Jurkat, Clone E6-1 (cell line): ENCODE measurements at regions not wholly inside any gene's neighbourhood (a gene's known extent, or its start where the extent isn't known, plus 50 kb on each side); places are given as distances from the start of the nearest gene placed in this dataset.

Experiments
- DNase-seq: peaks from one replicate; pipeline ENCODE4 v3.0.0-alpha.2; 2011; ENCODE audit warnings: low read depth, low spot score
- H3K4me3 ChIP-seq: 2 replicates; pipeline ENCODE4 v1.5.1; 2011; ENCODE audit warnings: mild to moderate bottlenecking, low read length, control low read depth, moderate library complexity

DNA sequence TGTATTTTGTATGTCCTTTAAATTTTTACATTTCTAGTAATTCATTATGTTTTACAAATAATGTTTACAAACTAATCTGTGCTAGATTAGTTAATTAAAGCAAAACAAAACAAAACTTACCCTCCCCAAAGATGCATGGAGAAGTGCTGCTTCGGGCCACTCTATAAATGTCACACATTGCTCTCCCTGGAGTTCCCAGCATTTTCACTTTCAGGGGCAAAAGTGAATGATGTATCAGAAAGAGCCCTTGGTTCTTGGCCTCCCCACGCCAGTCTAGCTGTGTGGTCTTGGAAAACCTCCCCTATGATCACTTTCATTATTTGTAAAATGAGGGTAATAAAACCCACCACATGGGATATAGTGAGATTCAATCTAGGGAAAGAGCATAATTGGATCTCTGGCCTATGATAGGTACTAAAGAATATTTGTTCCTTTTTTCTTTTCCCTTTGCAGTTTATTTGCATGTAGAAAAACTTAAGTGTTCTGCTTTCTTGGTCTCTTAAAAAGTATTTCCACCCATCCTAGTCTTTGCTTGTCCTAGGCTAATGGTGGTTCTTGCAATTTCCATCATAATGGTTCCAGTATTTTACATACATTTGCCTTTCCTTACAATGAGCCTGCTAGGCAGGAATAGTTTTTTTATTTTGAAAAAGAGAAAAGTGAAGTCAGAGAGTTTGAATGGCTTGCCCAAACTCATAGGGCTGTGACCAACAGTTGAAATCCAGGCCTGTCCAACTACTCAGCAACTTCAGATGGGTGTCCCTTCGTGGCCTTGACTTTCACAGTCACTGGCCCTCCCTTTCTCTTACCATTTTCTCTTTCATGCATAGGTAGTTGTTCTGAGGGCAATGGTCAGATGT is 184.5 kb upstream of the KLF4 start:
- H3K4me3 ChIP-seq, result no peak overlapping the region
- DNase-seq, result no peak

DNA sequence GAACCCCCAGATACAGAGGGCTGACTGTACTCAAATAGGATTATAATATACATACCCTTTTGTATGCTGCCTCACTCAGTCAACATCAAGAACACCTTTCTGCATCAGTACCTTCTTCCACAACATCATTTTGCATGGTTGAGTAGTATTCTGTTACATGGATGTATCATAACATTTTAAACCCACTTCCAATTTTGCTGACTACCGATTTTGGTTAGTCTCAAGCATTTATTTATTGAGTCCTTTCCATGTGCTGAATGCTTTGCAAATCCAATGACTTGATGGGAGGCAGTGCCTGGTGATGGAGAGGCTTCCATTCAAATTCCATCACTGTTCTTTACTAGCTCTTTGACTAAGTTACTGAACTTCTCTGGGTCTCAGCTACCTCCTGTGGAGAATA is 182.0 kb upstream of the KLF4 start:
- no peak for DNase-seq
- H3K4me3 ChIP-seq, result no peak overlapping the region

DNA sequence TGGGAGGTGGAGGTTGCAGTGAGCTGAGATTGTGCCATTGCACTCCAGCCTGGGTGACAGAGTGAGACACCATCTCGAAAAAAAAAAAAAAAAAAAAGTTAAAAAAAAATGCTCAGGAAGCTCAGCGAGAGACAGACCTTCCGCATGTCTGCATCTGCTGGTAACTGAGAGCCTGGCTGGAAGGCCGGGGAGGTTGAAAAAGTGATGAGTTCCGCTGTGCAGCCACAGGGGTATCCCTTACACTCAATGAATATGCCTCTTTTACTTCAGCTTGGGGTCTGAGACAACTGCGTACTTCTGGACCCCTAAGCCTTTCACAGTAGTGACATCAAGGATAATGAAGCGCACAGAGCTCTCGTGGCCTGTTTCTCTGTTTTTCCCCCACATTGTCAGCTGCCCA is 179.9 kb upstream of the KLF4 start:
- no peak for DNase-seq
- no peak overlapping the region for H3K4me3 ChIP-seq

DNA sequence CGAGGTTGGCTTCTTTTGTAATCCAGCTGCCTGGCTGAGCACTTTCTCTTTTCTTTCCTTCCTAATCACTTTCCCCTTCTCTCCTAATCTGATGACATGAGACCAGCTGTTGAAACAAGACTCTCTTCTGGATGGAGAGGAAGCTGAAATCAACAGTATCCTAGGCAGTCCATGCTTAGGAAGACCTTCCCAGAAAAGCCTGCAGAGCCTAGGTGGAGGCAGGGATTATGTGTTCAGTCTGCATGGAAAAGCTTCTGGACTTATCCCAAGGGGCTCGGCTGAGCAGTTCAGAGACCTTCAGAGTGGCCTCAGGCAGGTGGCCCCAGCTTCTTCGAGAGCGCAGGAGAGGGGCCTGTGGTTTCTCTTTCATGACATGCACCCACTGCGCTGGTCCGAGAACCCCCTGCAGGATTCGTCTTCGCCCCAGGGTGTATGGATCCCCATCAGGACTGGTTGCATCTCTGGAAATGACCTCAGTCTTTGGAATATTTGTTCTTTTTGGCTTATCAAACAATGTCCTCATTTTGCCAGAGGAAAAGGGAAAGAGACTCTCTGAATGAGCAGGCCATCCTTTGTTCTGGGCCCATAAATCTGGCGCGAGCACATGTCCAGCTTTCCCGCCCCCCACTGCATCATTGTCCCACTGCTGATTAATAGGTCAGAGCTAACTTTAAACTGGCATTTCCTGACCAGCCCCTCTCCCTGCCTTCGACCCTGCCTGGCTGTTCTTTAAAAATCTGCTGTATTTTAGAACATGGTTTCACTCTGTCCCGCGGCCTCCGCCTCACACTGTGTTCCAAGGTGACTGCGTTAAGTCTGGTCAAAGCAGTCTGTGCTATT is 177.9 kb upstream of the KLF4 start:
- no peak overlapping the region for H3K4me3 ChIP-seq
- DNase-seq, result no peak

DNA sequence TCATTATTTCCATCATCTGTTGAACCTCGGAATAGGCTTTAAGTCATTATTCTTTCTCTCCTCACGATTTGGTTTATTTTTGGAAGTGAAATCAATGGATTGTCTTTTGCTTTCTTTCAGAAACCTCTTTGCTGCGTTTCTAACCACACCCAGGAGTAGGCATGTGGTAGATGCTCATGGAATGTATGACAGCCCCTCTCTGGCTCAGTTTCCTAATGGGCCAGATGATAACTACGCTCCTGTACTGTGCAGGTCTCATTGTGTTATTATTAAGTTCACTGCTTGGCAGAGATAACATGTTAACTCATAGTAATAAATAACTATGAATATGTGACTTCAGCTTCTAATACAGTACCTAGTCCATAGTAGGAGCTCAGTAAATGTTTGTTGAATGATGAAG is 175.5 kb upstream of the KLF4 start:
- no peak for DNase-seq
- no peak overlapping the region for H3K4me3 ChIP-seq

DNA sequence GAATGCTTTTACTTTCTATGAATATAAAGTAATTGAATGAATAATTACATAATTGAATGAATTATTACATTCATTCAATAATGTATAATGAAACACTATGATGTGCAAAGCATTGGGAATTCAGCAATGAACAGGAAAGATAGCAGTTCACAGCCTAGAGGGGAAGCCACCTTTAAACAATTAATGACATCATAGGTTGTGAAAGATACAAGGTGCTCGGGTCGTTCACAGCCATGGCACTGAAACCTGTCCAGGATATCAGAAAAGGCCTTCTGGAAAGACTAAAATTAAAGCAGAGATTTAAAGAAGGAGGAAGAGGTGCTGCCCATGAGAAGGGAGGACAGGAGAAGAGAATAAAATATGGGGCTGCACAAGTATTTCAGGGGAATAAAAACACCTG is 171.4 kb upstream of the KLF4 start:
- no peak overlapping the region for H3K4me3 ChIP-seq
- no peak for DNase-seq

DNA sequence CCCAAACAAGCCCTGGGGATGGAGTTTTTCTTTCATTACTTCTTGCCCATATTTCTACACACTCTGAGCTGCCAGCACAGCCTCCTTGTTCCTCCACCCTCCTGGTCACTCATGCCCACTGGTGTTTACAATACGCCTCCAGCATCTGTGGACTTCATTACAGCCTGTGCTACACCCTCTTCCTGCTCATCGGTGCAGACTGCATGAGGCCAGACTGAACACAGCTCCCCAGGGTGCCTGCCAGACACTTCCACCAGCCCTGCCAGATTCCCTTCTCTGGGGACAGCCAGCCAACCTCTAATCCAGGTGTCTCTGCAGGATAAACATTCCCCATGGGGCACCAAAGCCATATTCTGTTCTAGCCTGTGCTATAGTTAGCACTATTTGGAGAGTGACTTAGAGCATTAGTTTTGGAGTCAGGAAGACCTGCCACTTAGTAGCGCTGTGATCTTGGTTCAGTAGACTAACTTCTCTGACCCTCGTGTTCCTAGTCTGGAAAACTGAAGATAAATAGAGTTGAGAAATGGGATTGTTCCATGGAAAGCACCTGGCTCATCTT is 163.8 kb upstream of the KLF4 start:
- no peak for DNase-seq
- no peak overlapping the region for H3K4me3 ChIP-seq

DNA sequence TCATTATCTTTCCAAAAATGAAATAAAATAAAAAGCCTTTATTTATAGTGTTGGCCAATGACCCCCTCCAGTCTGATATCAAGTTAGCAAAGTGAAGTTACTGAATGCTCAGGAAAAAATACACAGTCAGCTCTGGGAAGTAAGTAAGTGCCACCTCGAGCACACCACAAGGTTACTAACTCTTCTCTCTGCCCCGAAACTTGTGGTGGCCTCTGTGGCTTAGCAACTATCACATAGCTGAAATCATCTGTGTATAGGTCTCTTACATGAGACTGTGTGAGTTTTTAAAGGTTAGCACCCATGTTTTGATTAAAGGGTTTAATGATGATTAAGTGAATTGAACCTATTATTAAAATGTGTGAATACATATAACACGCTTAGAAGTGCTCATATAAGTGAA is 161.4 kb upstream of the KLF4 start:
- DNase-seq, result no peak

DNA sequence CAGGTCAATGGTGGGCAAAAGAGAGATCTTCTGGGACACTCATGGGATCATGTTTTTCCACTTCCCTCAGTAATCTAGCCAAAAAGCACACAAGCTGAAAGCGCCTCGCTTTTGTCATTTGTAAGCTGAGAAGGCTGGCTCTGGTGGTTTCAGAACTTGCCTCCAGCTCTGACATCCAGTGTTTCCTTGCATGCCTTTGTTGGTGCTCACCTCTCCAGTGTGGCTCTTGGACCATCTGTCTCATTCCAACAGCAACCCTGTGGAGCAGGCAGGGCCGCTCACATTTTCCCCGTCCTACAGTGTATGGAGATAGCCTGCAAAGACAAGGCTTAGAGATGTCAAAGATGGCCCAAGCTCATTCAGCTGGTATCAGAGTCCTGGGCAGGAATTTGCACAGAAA is 160.8 kb upstream of the KLF4 start:
- DNase-seq, result no peak
- H3K4me3 ChIP-seq, result no peak overlapping the region

More for the DNA sequence above, 161.4 kb upstream of the KLF4 start:
- H3K4me3 ChIP-seq, result no peak overlapping the region

DNA sequence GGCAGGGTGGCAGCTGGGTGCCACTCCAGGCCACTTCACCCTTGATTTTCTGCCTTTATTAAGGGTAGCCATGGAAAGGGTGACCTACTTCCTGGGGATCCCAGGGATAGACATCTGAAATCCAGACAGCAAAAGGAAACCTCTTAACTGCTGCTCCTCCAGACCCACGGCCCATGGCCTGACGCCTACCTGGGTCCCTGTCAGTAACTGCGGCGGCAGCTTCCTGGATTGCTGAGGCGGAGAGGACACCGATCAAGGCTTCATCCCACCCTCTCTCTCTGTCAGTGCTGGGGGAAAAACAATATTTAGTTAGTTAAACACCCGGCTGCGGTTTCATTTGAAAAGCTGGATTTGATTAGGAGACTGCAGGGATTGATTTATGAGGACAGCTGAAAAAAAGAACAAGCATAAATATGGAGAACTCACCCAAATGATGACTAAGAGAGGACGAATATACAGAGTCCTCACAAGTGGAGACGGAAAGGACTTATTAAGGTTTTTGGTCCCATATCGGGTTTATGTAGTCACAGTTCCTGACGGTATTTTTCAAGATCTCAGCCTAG is 158.7 kb upstream of the KLF4 start:
- DNase-seq, result no peak
- no peak overlapping the region for H3K4me3 ChIP-seq

DNA sequence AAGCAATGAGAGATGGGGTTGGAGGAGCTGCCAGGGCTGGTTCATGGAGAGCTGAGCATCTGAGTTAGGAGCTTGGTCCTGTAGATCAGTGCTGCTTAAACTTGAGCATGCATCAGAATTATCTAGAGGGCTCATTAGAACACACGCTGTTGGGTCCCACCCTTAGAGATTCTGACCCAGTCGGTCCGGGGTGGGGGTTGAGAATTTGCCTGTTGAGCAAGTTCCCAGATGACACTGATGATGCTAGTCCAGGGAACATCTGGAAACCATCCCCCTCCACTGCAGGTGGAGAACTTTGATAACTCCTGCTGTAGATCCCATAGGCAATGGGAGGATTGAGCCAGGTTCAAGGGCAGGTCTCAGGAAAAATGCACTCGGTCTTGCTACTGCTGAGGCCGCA is 158.0 kb upstream of the KLF4 start:
- H3K4me3 ChIP-seq, result no peak overlapping the region
- no peak for DNase-seq

DNA sequence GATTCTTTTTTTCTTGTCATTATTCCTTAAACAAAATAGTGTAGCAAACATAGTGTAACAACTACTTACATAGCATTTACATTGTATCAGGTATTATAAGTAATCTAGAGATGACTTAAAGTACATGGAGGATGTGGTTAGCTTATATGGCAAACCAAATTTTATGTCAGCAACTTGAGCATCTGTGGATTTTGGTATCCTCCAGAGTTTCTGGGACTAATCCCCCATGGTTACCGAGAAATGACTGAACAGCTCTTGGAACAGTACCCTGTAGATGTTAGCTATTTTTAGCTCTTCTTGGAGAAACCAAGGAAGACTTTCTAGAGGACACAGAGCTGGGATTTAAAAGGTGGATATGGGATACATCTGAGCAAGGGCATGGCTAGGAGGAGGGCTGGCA is 157.6 kb upstream of the KLF4 start:
- DNase-seq, result no peak
- no peak overlapping the region for H3K4me3 ChIP-seq

DNA sequence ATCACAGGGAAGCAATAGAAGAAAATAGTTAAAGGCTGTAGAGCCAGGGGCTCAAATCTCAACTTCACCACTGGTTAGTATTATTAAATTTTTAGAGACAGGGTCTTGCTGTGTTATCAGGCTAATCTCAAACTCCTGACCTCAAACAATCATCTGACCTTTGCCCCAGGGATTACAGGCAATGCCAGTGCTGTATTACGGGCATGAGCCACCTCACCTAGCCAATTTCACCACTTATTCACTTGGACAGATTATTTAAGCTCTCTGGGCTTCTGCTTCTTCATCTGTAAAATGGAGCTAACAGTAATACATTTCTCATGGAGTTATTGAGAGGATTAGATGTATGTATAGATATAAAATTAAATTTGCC is 155.9 kb upstream of the KLF4 start:
- no peak overlapping the region for H3K4me3 ChIP-seq
- DNase-seq, result no peak

DNA sequence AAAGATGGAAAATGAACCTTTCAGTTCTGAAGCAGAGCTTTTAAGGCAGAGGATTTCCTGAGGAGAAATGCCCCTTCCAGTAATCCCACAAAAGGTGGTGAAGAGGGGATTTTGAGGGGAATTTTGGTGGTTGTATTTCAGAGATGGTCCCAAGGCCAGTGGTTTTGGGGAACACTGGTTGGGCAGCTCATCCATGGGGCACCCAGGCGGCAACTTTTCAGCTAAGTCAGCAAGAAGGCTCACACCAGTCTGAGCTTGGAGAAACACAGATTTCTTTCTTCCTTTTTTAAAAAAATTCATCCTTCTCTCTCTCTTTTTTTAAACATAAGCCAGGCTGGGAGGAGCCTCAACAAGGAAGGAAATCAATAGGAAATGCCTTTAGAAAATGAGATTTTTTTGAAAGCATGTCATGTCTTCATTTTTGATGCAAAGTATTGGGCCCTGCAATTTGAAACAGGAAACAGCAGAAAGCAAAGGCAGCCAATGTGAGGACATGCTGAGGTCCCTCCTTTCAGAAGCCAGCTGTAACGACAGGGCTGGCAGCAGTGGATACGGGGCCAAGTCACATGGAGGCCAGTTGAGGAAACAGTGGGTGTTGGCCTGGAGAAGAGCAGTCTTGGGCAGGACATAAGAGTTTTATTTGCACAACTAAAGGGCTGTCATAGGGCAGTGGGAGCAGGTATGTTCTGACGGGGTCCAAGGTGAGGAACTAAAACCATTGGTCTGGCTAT is 155.3 kb upstream of the KLF4 start:
- DNase-seq, result no peak
- H3K4me3 ChIP-seq, result no peak overlapping the region

DNA sequence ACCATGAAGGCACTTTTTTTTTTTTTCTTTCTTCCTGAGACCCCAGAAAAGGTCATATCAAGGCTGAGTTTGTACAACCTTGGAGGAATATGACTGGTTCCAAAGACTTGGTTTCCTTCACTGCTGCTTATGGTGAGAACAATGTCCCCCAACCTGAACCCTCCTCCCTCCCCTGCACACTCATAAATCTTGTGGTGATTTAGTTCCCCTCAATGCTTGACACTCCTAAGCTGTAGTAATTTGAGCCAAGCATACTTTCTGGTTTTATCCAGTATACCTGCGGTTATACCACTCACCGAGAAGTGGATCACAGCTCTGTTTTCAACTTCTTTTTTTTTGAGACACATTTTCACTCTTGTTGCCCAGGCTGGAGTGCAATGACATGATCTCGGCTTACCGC is 149.9 kb upstream of the KLF4 start:
- no peak for DNase-seq
- no peak overlapping the region for H3K4me3 ChIP-seq

DNA sequence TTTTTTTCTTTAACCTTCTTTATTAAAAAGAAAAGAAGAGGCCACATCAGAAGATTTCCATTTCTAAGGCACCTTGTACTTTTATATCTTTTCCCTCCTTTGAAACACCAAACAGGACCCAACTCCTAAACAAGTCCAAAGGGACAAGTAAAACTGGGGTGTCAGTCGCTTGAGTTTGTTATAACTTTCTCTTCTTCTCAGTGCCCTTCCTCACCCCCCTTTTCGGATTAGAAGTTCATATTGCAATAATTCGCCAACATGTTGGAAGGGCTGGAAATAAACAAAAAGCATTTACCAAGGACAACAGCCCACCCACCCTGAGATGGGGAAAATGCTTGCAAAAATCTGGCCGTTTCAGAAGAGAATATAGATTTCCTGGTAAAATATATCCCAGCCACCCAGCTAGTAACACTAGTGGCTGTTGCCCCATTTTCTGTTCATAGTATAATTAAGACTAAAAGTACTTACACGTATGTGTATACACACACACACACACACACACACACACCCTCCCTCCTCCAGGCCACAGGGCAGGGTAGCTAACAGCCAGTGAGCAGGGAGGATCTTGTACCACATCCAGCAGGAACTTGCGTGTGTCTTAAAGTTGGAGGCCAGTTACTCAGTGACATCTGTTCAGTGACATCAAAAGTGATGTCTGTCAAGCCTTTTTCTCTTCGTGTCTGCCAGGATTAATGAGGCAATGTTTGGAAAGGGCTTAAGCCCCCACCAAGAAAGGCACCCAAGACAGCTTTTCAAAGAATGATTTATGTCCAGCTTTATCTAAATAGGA is 149.1 kb upstream of the KLF4 start:
- DNase-seq, result no peak
- H3K4me3 ChIP-seq, result no peak overlapping the region

DNA sequence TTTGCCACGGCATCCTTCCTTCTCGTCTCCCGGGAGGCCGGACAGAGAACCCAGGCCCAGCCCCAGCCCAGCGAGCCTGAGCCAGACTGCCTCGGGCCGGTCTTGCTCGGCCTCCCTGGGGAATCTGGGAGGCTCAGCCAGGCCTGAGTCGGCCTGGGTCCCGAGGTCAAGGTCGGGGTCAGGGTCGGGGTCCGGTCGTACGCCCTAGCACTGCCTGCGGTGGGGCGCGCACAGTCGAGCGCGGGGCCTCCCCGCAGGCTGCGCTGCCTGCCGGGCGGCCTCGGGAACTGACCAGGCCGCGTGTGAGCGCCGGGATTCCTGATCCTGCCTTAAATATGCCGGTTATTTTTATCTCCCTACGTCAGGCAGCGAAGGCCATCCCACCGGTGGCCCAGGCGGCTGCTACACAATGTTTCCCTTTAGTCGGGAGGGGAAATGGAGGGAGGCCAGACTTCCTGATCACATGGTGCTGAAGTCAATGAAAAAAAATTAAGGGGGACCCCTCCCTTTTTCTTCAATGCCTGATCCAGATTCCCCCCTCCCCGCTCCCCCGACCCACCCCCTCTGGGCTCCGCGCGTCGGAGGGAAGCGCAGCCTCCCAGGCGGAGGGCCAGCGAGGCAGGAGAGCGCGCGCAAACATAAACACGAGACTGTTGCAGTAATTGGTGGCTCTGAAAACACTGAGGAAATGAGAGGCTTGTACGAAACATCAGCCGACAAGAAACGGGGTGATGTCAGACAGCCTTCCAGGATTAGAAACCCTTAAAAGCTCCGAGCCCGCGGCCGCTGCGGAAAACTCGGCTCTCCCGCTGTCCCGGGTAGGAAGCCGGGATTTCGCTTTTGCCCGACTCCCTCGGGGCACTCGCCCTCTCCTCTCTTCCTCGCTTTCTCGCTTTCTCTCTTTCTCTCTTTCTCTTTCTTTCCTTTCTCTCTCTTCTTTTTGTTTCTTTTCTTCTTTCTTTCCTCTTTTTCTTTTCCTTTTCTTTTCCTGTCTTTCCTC is 148.2 kb upstream of the KLF4 start:
- no peak for DNase-seq
- H3K4me3 ChIP-seq, result no peak overlapping the region
